ENCODE measurements at regions not wholly inside any gene's neighbourhood (a gene's known extent, or its start where the extent isn't known, plus 50 kb on each side); places are given as distances from the start of the nearest gene placed in this dataset.
A peak's percentile ranks its signal among the peaks of the same experiment; 100 is the strongest.

DNA sequence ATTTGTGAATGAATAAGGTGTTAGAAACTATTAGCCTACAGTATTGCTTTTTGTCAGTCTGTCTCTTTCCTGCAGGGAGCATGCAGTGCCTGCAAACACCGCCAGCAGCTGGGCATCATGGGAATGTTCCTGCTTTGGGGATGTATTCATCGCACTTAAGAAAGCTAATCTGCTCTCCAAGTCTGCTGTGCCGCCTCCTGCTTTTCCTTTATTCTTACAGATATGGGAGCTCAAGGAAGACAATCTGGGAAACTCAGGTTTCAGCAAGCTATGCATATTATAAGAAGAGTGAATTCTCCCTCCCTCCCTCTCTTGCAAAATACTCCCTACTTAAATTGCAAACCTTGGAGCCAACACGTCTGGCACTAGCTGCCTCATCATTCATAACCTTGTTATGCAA, 479.2 kb upstream of the ACVR2A start:
- TF ChIP-seq, protein P1, sequence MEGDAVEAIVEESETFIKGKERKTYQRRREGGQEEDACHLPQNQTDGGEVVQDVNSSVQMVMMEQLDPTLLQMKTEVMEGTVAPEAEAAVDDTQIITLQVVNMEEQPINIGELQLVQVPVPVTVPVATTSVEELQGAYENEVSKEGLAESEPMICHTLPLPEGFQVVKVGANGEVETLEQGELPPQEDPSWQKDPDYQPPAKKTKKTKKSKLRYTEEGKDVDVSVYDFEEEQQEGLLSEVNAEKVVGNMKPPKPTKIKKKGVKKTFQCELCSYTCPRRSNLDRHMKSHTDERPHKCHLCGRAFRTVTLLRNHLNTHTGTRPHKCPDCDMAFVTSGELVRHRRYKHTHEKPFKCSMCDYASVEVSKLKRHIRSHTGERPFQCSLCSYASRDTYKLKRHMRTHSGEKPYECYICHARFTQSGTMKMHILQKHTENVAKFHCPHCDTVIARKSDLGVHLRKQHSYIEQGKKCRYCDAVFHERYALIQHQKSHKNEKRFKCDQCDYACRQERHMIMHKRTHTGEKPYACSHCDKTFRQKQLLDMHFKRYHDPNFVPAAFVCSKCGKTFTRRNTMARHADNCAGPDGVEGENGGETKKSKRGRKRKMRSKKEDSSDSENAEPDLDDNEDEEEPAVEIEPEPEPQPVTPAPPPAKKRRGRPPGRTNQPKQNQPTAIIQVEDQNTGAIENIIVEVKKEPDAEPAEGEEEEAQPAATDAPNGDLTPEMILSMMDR (IDR thresholded peaks at IDR 0.05): no peak
- DNase-seq: no peak
- intact Hi-C loops (cut with DNase I, micrococcal nuclease): no loop called here
- H3K4me3 ChIP-seq: no peak overlapping the region
- H3K9me3 ChIP-seq: no peaks in the 10 kb centered on the region
- no peak for ATAC-seq
- no peaks in the 10 kb centered on the region for H3K4me1 ChIP-seq (ENCODE audit: low read depth)
- no peaks in the 10 kb centered on the region for H3K36me3 ChIP-seq (ENCODE audit: low read depth)

DNA sequence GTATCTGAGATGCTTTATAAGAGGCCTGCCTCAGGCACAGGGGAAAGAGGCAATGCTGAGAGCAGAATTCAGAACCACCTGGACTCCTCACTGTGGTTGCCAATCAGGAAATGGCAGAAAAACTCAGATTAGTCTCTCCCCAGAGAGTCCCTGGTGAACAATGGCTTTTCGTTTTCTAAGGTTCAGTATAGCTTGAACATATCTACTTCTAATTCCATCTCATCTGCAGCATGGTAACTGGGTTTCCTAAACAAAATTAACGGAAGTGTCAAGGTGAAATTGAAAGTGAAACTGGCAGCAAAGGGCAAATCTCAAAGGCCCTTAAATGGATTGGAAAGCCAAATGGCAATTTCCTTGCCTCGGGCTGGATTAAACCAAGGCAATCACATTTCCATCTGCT, 480.2 kb upstream of the ACVR2A start:
- peak; percentile 24 for ATAC-seq
- TF ChIP-seq, protein P1 (IDR thresholded peaks at IDR 0.05): no peak
- DNase-seq: no peak

DNA sequence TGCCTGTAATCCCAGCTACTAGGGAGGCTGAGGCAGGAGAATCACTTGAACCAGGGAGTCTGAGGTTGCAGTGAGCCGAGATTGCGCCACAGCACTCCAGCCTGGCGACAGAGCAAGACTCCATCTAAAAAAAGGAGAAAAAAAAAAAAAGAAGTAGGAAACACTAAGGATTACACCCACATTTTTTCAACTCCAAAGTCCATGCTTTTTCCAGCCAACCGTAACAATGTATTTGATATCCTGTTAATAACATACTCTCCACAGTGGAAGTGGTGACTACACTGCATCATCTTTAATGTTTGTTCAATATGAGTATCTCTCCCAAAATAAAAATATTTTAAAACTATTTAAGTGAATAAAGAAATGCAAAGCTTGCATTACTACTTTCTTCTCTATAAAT, 481.6 kb upstream of the ACVR2A start:
- TF ChIP-seq, protein P1 (IDR thresholded peaks at IDR 0.05): no peak
- intact Hi-C loops (cut with DNase I, micrococcal nuclease): no loop called here
- Histone ChIP-seq H3K36me3 (ENCODE audit: low read depth) (no peaks in the 10 kb centered on the region), H3K4me3 (no peak overlapping the region), H3K9me3 (no peaks in the 10 kb centered on the region), H3K4me1 (ENCODE audit: low read depth) (no peaks in the 10 kb centered on the region)
- DNase-seq (no peak), ATAC-seq (no peak)

More for the DNA sequence above, 480.2 kb upstream of the ACVR2A start:
- intact Hi-C loops (cut with DNase I, micrococcal nuclease): no loop called here
- Histone ChIP-seq H3K4me3 (no peak overlapping the region), H3K9me3 (no peaks in the 10 kb centered on the region), H3K4me1 (ENCODE audit: low read depth) (no peaks in the 10 kb centered on the region), H3K36me3 (ENCODE audit: low read depth) (no peaks in the 10 kb centered on the region)

DNA sequence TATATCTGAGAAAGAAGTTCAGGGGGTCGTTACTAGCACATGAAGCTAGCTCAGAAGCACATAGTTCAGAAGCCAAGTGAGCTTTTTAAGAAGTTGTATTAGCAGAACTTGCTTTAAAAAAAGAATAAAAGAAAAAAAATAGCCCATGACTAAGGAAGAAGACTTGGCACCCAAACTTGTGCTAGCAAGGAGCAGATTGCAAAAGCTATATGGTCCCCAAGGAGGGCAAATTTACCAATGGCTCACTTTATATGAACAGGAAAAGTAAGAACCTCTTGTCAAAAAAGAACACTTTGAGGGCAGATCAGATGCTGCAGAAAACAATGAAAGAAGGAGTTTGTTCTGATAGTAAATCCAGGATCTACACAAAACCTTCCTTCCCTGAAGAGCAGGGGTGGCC, 486.5 kb upstream of the ACVR2A start:
- Histone ChIP-seq H3K9me3 (no peaks in the 10 kb centered on the region), H3K4me3 (no peak overlapping the region), H3K4me1 (ENCODE audit: low read depth) (no peaks in the 10 kb centered on the region), H3K36me3 (ENCODE audit: low read depth) (no peaks in the 10 kb centered on the region)
- intact Hi-C loops (cut with DNase I, micrococcal nuclease): no loop called here
- ATAC-seq: no peak
- TF ChIP-seq, protein P1 (IDR thresholded peaks at IDR 0.05): no peak
- DNase-seq: no peak

DNA sequence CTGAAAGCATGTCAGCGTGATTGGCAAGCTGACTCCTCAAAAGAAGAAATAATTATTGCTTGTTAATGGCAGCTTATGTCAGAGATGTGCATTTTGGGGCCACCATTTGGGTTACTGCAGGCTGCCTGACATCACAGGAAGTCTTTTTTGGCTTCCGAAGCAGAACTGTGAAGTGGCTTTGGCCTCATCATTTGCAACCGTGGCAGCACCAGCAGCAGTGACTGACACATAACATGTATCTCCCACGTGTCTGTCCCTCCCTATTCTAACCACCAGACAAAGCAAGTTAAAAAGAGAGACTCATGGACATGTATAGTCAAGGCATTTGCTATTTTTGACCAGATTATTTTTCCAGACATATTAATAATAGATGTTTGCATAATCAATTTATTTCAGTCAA, 488.7 kb upstream of the ACVR2A start:
- H3K9me3 ChIP-seq: no peaks in the 10 kb centered on the region
- intact Hi-C loops (cut with DNase I, micrococcal nuclease): no loop called here
- H3K4me3 ChIP-seq: no peak overlapping the region
- H3K36me3 ChIP-seq (ENCODE audit: low read depth): no peaks in the 10 kb centered on the region
- DNase-seq: no peak
- no peak for ATAC-seq
- TF ChIP-seq, protein P1 (IDR thresholded peaks at IDR 0.05): no peak
- H3K4me1 ChIP-seq (ENCODE audit: low read depth): no peaks in the 10 kb centered on the region

DNA sequence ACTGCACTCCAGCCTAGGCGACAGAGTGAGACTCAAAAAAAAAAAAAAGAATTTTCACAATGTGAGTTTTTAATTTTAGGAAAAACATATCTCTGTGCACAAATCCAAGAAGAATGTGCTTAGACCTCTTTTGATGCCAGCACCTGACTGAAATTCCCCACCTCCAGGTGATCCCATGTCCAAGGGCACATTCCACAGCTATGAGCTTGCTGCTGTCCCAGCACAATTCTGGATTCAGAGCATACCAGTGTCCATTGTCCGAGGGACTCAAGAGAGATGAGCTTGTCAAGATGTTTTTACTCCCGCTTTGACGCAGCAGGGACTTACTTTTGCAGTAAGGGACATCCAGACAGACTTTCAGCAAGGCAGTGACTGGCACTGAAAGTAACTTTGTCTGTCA, 489.1 kb upstream of the ACVR2A start:
- Histone ChIP-seq H3K4me1 (ENCODE audit: low read depth) (no peaks in the 10 kb centered on the region), H3K9me3 (no peaks in the 10 kb centered on the region), H3K36me3 (ENCODE audit: low read depth) (no peaks in the 10 kb centered on the region), H3K4me3 (no peak overlapping the region)
- DNase-seq (no peak), ATAC-seq (no peak)
- intact Hi-C loops (cut with DNase I, micrococcal nuclease): no loop called here
- TF ChIP-seq, protein P1 (IDR thresholded peaks at IDR 0.05): no peak

Measured in mucosa of descending colon (tissue), 3 donors.